ENCODE measurements at regions not wholly inside any gene's neighbourhood (a gene's known extent, or its start where the extent isn't known, plus 50 kb on each side); places are given as distances from the start of the nearest gene placed in this dataset.

DNA sequence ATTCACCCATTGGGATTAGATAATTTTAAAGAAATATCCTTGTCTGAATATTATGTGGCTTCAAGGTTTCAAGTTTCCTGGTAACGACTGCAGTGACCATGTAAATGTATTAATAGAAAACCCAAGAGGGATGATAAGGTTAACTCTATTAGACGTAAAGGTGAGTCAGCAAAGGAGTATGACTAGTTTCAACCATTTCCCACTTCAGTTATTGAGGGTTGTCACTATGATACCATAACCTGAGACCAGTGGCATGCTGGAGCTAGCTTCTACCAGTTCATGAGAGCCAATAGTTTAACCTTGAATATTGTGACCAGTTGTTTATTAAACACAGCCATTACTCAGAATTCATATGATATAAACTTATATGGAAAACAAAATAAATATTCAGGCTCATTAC is 270.1 kb downstream of the TMA16 start:
- no peak overlapping the region for H3K27ac ChIP-seq (ENCODE audit: insufficient read depth in 1 of 2, low read depth in 1 of 2, low read length in 2 of 2, poor library complexity in 1 of 2, severe bottlenecking in 2 of 2)
- CTCF ChIA-PET = no interaction called here
- POLR2A ChIA-PET = no interaction called here

DNA sequence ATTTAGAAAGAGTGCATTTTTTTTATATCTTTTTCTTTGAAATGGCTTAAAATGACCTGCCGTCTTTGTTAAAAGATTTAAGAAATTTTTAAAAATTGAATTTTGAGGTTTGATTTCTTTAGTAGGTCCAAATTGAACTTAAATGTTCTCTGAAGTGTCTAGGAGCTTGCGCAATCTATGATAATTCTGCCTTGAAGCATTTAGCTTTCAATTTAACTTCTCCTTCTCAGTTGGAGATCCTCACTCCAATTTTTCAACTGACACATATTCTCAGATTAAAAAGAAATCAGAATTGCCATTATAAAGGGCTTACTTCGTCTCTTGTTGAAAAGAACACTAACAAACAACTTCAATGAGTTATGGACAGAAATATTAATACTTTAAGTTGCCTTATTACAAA is 273.5 kb downstream of the TMA16 start:
- Histone ChIP-seq H3K4me1 (ENCODE audit: control extremely low read depth in 1 of 4, control insufficient read depth in 4 of 4, insufficient read depth in 4 of 4, low read length in 3 of 4) (no peaks in the 10 kb centered on the region), H3K9me3 (ENCODE audit: control extremely low read depth in 1 of 5, control insufficient read depth in 4 of 5, insufficient read depth in 2 of 5, low read depth in 1 of 5, low read length in 4 of 5) (no peaks in the 10 kb centered on the region), H3K4me3 (ENCODE audit: control insufficient read depth in 1 of 7, extremely low read depth in 1 of 7, insufficient read depth in 4 of 7, low read depth in 2 of 7, low read length in 6 of 7) (no peak overlapping the region), H3K27ac (ENCODE audit: insufficient read depth in 1 of 2, low read depth in 1 of 2, low read length in 2 of 2, poor library complexity in 1 of 2, severe bottlenecking in 2 of 2) (no peak overlapping the region), H3K27me3 (replicated peaks in 2 of 5; ENCODE audit: control insufficient read depth in 4 of 5, insufficient read depth in 5 of 5, low read length in 4 of 5) (no peaks in the 10 kb centered on the region), H3K36me3 (ENCODE audit: control insufficient read depth in 4 of 4, insufficient read depth in 4 of 4, low read length in 3 of 4) (no peaks in the 10 kb centered on the region)
- 100% methylated on average over 1 of the region's 3 CpGs for WGBS (ENCODE audit: insufficient coverage)
- DNase-seq = no peak
- POLR2A ChIA-PET = no interaction called here
- CTCF ChIA-PET = no interaction called here

More for the DNA sequence above, 270.1 kb downstream of the TMA16 start:
- H3K4me1 ChIP-seq (ENCODE audit: control extremely low read depth in 1 of 4, control insufficient read depth in 4 of 4, insufficient read depth in 4 of 4, low read length in 3 of 4) = no peaks in the 10 kb centered on the region
- H3K36me3 ChIP-seq (ENCODE audit: control insufficient read depth in 4 of 4, insufficient read depth in 4 of 4, low read length in 3 of 4) = no peaks in the 10 kb centered on the region
- DNase-seq = no peak
- H3K4me3 ChIP-seq (ENCODE audit: control insufficient read depth in 1 of 7, extremely low read depth in 1 of 7, insufficient read depth in 4 of 7, low read depth in 2 of 7, low read length in 6 of 7) = no peak overlapping the region
- H3K9me3 ChIP-seq (ENCODE audit: control extremely low read depth in 1 of 5, control insufficient read depth in 4 of 5, insufficient read depth in 2 of 5, low read depth in 1 of 5, low read length in 4 of 5) = no peaks in the 10 kb centered on the region
- peaks cover 0 to 3% (median 0%) of the 10 kb centered on the region in 5 experiments for H3K27me3 ChIP-seq (replicated peaks in 2 of 5; ENCODE audit: control insufficient read depth in 4 of 5, insufficient read depth in 5 of 5, low read length in 4 of 5)
- WGBS (ENCODE audit: insufficient coverage) = 95% methylated on average over 2 of the region's 2 CpGs

DNA sequence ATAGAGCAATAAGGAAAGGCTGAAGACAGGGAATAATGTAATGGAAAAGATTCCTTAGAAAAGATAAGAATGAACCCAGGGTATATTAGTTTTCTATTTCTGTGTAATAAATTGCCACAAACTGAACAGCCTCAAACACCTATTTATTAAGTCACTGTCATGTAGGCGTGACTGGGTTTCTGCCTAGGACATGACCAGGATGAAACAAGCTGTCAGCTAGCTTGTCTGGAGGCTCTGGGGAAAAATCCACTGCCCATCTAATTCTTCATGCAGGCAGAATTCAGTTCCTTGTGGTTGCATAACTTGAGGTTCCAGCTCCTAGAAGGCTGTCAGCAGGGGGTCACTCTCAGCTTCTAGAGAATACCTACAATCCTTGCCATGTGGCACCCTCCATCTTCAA is 277.7 kb downstream of the TMA16 start:
- Histone ChIP-seq H3K27me3 (replicated peaks in 2 of 5; ENCODE audit: control insufficient read depth in 4 of 5, insufficient read depth in 5 of 5, low read length in 4 of 5) (no peaks in the 10 kb centered on the region), H3K27ac (ENCODE audit: insufficient read depth in 1 of 2, low read depth in 1 of 2, low read length in 2 of 2, poor library complexity in 1 of 2, severe bottlenecking in 2 of 2) (no peak overlapping the region), H3K36me3 (ENCODE audit: control insufficient read depth in 4 of 4, insufficient read depth in 4 of 4, low read length in 3 of 4) (no peaks in the 10 kb centered on the region), H3K9me3 (ENCODE audit: control extremely low read depth in 1 of 5, control insufficient read depth in 4 of 5, insufficient read depth in 2 of 5, low read depth in 1 of 5, low read length in 4 of 5) (no peaks in the 10 kb centered on the region), H3K4me1 (ENCODE audit: control extremely low read depth in 1 of 4, control insufficient read depth in 4 of 4, insufficient read depth in 4 of 4, low read length in 3 of 4) (no peaks in the 10 kb centered on the region), H3K4me3 (ENCODE audit: control insufficient read depth in 1 of 7, extremely low read depth in 1 of 7, insufficient read depth in 4 of 7, low read depth in 2 of 7, low read length in 6 of 7) (no peak overlapping the region)
- no peak for DNase-seq
- 100% methylated on average over 1 of the region's 1 CpG for WGBS (ENCODE audit: insufficient coverage)
- ChIA-PET CTCF (no interaction called here), POLR2A (no interaction called here)

DNA sequence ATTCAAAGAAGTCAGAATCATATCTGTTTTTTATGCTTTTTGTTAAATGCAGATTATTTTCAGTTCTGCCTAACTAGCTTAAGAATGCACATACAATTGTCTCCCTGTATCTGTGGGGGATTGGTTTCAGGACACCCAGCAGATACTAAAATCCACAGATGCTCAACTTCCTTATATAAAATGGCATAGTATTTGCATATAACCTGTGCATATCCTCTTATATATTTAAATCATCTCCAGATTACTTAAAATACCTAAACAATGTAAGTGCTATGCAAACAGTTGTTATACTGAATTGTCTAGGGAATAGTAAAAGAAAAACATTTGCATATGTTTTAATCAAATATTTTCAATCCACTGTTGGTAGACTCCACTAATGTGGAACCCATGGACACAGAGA is 279.4 kb downstream of the TMA16 start:
- no peak overlapping the region for H3K4me3 ChIP-seq (ENCODE audit: control insufficient read depth in 1 of 7, extremely low read depth in 1 of 7, insufficient read depth in 4 of 7, low read depth in 2 of 7, low read length in 6 of 7)
- no peak overlapping the region for H3K27ac ChIP-seq (ENCODE audit: insufficient read depth in 1 of 2, low read depth in 1 of 2, low read length in 2 of 2, poor library complexity in 1 of 2, severe bottlenecking in 2 of 2)
- ChIA-PET CTCF (no interaction called here), POLR2A (no interaction called here)
- H3K4me1 ChIP-seq (ENCODE audit: control extremely low read depth in 1 of 4, control insufficient read depth in 4 of 4, insufficient read depth in 4 of 4, low read length in 3 of 4) = no peaks in the 10 kb centered on the region
- H3K9me3 ChIP-seq (ENCODE audit: control extremely low read depth in 1 of 5, control insufficient read depth in 4 of 5, insufficient read depth in 2 of 5, low read depth in 1 of 5, low read length in 4 of 5) = no peaks in the 10 kb centered on the region
- no peaks in the 10 kb centered on the region for H3K27me3 ChIP-seq (replicated peaks in 2 of 5; ENCODE audit: control insufficient read depth in 4 of 5, insufficient read depth in 5 of 5, low read length in 4 of 5)
- H3K36me3 ChIP-seq (ENCODE audit: control insufficient read depth in 4 of 4, insufficient read depth in 4 of 4, low read length in 3 of 4) = no peaks in the 10 kb centered on the region
- DNase-seq = no peak

DNA sequence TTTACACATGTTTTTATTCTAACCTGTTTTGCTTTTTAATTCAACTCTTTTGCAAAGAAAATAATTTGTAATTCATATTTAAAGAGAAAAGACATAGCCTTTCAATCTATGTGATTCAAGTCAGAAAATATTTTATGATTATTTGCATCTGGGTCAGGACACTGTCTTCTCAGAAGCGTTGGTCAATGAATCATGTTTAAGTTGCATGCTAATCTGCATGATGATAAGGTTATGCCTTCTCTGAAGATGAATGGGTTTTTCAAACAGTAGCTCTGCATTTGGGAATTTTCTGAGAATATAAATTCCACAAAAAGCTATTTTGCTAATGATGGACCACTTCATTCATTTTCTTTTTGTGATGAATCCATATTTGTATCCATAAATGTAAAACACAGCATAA is 282.5 kb downstream of the TMA16 start:
- Histone ChIP-seq H3K4me1 (ENCODE audit: control extremely low read depth in 1 of 4, control insufficient read depth in 4 of 4, insufficient read depth in 4 of 4, low read length in 3 of 4) (no peaks in the 10 kb centered on the region), H3K4me3 (ENCODE audit: control insufficient read depth in 1 of 7, extremely low read depth in 1 of 7, insufficient read depth in 4 of 7, low read depth in 2 of 7, low read length in 6 of 7) (no peak overlapping the region), H3K9me3 (ENCODE audit: control extremely low read depth in 1 of 5, control insufficient read depth in 4 of 5, insufficient read depth in 2 of 5, low read depth in 1 of 5, low read length in 4 of 5) (no peaks in the 10 kb centered on the region), H3K36me3 (ENCODE audit: control insufficient read depth in 4 of 4, insufficient read depth in 4 of 4, low read length in 3 of 4) (no peaks in the 10 kb centered on the region), H3K27me3 (replicated peaks in 2 of 5; ENCODE audit: control insufficient read depth in 4 of 5, insufficient read depth in 5 of 5, low read length in 4 of 5) (no peaks in the 10 kb centered on the region), H3K27ac (ENCODE audit: insufficient read depth in 1 of 2, low read depth in 1 of 2, low read length in 2 of 2, poor library complexity in 1 of 2, severe bottlenecking in 2 of 2) (no peak overlapping the region)
- 86% methylated on average over 1 of the region's 1 CpG for WGBS (ENCODE audit: insufficient coverage)
- ChIA-PET CTCF (no interaction called here), POLR2A (no interaction called here)
- no peak for DNase-seq

DNA sequence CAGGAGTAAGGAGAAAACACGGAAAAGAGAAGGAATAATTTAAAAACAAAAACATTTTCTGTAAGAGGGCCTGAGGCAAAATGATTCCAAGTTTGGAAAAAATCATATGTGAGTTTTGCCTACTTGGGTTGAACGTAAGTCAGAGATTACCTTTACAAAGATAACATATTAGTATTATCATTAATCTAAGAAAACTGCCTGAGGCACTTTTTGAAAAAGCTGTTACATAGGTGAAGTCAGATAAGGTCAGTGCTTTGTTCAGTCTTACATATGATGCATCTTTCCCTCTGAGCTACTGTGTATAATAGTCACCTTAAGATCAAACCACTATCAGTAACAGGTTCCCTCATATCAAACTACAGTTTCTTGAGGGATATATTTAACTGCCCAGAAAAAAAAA is 287.2 kb downstream of the TMA16 start:
- ChIA-PET POLR2A (no interaction called here), CTCF (no interaction called here)
- no peak for DNase-seq
- no peak overlapping the region for H3K27ac ChIP-seq (ENCODE audit: insufficient read depth in 1 of 2, low read depth in 1 of 2, low read length in 2 of 2, poor library complexity in 1 of 2, severe bottlenecking in 2 of 2)
- H3K4me1 ChIP-seq (ENCODE audit: control extremely low read depth in 1 of 4, control insufficient read depth in 4 of 4, insufficient read depth in 4 of 4, low read length in 3 of 4) = no peaks in the 10 kb centered on the region
- peaks cover 0 to 2% (median 0%) of the 10 kb centered on the region in 5 experiments for H3K9me3 ChIP-seq (ENCODE audit: control extremely low read depth in 1 of 5, control insufficient read depth in 4 of 5, insufficient read depth in 2 of 5, low read depth in 1 of 5, low read length in 4 of 5)
- no peaks in the 10 kb centered on the region for H3K27me3 ChIP-seq (replicated peaks in 2 of 5; ENCODE audit: control insufficient read depth in 4 of 5, insufficient read depth in 5 of 5, low read length in 4 of 5)
- H3K36me3 ChIP-seq (ENCODE audit: control insufficient read depth in 4 of 4, insufficient read depth in 4 of 4, low read length in 3 of 4) = no peaks in the 10 kb centered on the region
- no peak overlapping the region for H3K4me3 ChIP-seq (ENCODE audit: control insufficient read depth in 1 of 7, extremely low read depth in 1 of 7, insufficient read depth in 4 of 7, low read depth in 2 of 7, low read length in 6 of 7)
- no CpG with 5 or more reads among the region's 2 CpGs for WGBS (ENCODE audit: insufficient coverage)

DNA sequence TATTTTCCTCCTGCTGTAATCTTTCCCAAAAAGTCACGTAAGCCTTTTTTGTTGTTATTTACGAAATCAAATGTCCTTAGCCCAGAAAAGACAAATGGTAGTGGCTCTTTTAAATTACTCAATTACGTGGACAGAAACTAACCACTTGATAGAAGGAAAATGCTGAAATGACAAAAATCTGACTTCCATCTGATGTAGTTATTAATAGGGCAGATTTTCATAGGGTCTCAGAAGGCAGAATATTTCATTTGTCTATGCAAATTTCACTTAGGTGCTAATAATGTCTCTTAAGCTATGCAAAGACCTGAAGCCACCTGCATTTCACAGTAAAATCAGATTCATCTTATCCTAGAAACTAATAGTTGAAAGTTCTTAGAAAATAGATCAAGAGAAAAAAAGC is 295.7 kb downstream of the TMA16 start:
- no peaks in the 10 kb centered on the region for H3K4me1 ChIP-seq (ENCODE audit: control extremely low read depth in 1 of 4, control insufficient read depth in 4 of 4, insufficient read depth in 4 of 4, low read length in 3 of 4)
- no peaks in the 10 kb centered on the region for H3K9me3 ChIP-seq (ENCODE audit: control extremely low read depth in 1 of 5, control insufficient read depth in 4 of 5, insufficient read depth in 2 of 5, low read depth in 1 of 5, low read length in 4 of 5)
- 100% methylated on average over 2 of the region's 3 CpGs for WGBS (ENCODE audit: insufficient coverage)
- H3K27me3 ChIP-seq (replicated peaks in 2 of 5; ENCODE audit: control insufficient read depth in 4 of 5, insufficient read depth in 5 of 5, low read length in 4 of 5) = no peaks in the 10 kb centered on the region
- no peak overlapping the region for H3K27ac ChIP-seq (ENCODE audit: insufficient read depth in 1 of 2, low read depth in 1 of 2, low read length in 2 of 2, poor library complexity in 1 of 2, severe bottlenecking in 2 of 2)
- H3K36me3 ChIP-seq (ENCODE audit: control insufficient read depth in 4 of 4, insufficient read depth in 4 of 4, low read length in 3 of 4) = no peaks in the 10 kb centered on the region
- CTCF ChIA-PET = no interaction called here
- DNase-seq = no peak
- POLR2A ChIA-PET = no interaction called here
- no peak overlapping the region for H3K4me3 ChIP-seq (ENCODE audit: control insufficient read depth in 1 of 7, extremely low read depth in 1 of 7, insufficient read depth in 4 of 7, low read depth in 2 of 7, low read length in 6 of 7)

DNA sequence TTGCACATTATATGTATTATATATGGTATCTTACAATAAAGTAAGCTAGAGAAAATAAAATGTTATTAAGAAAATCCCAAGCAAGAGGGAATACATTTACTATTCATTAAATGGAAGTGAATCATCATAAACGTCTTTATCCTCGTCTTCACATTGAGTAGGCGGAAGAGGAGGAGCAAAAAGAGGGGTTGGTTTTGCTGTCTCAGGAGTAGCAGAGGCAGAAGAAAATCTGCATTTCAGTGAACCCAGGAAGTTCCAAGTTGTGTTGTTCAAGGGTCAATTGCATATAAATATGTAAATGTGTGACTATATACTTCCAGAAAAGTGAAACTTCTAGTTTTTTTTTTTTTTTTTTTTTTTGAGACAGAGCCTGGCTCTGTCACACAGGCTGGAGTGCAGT is 301.4 kb downstream of the TMA16 start:
- no peaks in the 10 kb centered on the region for H3K36me3 ChIP-seq (ENCODE audit: control insufficient read depth in 4 of 4, insufficient read depth in 4 of 4, low read length in 3 of 4)
- no peaks in the 10 kb centered on the region for H3K4me1 ChIP-seq (ENCODE audit: control extremely low read depth in 1 of 4, control insufficient read depth in 4 of 4, insufficient read depth in 4 of 4, low read length in 3 of 4)
- no peak for DNase-seq
- H3K9me3 ChIP-seq (ENCODE audit: control extremely low read depth in 1 of 5, control insufficient read depth in 4 of 5, insufficient read depth in 2 of 5, low read depth in 1 of 5, low read length in 4 of 5) = no peaks in the 10 kb centered on the region
- H3K27ac ChIP-seq (ENCODE audit: insufficient read depth in 1 of 2, low read depth in 1 of 2, low read length in 2 of 2, poor library complexity in 1 of 2, severe bottlenecking in 2 of 2) = no peak overlapping the region
- WGBS (ENCODE audit: insufficient coverage) = 100% methylated on average over 3 of the region's 3 CpGs
- ChIA-PET CTCF (no interaction called here), POLR2A (no interaction called here)
- peaks cover 0 to 3% (median 0%) of the 10 kb centered on the region in 5 experiments for H3K27me3 ChIP-seq (replicated peaks in 2 of 5; ENCODE audit: control insufficient read depth in 4 of 5, insufficient read depth in 5 of 5, low read length in 4 of 5)
- H3K4me3 ChIP-seq (ENCODE audit: control insufficient read depth in 1 of 7, extremely low read depth in 1 of 7, insufficient read depth in 4 of 7, low read depth in 2 of 7, low read length in 6 of 7) = no peak overlapping the region

Data from common myeloid progenitor, CD34-positive (primary cell).